ENCODE measurements at regions not wholly inside any gene's neighbourhood (a gene's known extent, or its start where the extent isn't known, plus 50 kb on each side); places are given as distances from the start of the nearest gene placed in this dataset.
A peak's percentile ranks its signal among the peaks of the same experiment; 100 is the strongest.

- no peaks in the 10 kb centered on the region for H3K9me3 Mint-ChIP-seq
- no peak overlapping the region for H3K4me3 Mint-ChIP-seq
- H3K4me1 Mint-ChIP-seq (ENCODE audit: low read depth) = no peaks in the 10 kb centered on the region
- no peak for ATAC-seq
- H3K36me3 Mint-ChIP-seq (ENCODE audit: insufficient read depth) = no peaks in the 10 kb centered on the region
- H3K27me3 Mint-ChIP-seq (ENCODE audit: low read depth) = peaks cover 7% of the 10 kb centered on the region
- DNase-seq = no peak
These were observed 84.6 kb upstream of the DPH6 start for GRCh38 chr15:35630532-35630931.

- H3K4me3 Mint-ChIP-seq = no peak overlapping the region
- no peaks in the 10 kb centered on the region for H3K4me1 Mint-ChIP-seq (ENCODE audit: low read depth)
- H3K27me3 Mint-ChIP-seq (ENCODE audit: low read depth) = peaks cover 7% of the 10 kb centered on the region
- H3K36me3 Mint-ChIP-seq (ENCODE audit: insufficient read depth) = no peaks in the 10 kb centered on the region
- DNase-seq = no peak
- H3K9me3 Mint-ChIP-seq = no peaks in the 10 kb centered on the region
- ATAC-seq = no peak
These were observed 85.0 kb upstream of the DPH6 start for GRCh38 chr15:35630985-35631384.

GRCh38 chr15:35633677-35634076 lies 87.7 kb upstream of the DPH6 start:
- no peaks in the 10 kb centered on the region for H3K36me3 Mint-ChIP-seq (ENCODE audit: insufficient read depth)
- H3K27me3 Mint-ChIP-seq (ENCODE audit: low read depth) = peaks cover 11% of the 10 kb centered on the region
- H3K4me3 Mint-ChIP-seq = no peak overlapping the region
- no peak for DNase-seq
- no peaks in the 10 kb centered on the region for H3K9me3 Mint-ChIP-seq
- H3K4me1 Mint-ChIP-seq (ENCODE audit: low read depth) = no peaks in the 10 kb centered on the region
- no peak for ATAC-seq

- Mint-ChIP-seq H3K9me3 (peaks cover 2% of the 10 kb centered on the region), H3K4me1 (ENCODE audit: low read depth) (no peaks in the 10 kb centered on the region), H3K36me3 (ENCODE audit: insufficient read depth) (no peaks in the 10 kb centered on the region), H3K4me3 (no peak overlapping the region), H3K27me3 (ENCODE audit: low read depth) (no peaks in the 10 kb centered on the region)
- no peak for ATAC-seq
- DNase-seq = no peak
These were observed 100.8 kb upstream of the DPH6 start for GRCh38 chr15:35646790-35647189.

- H3K4me1 Mint-ChIP-seq (ENCODE audit: low read depth) = no peaks in the 10 kb centered on the region
- H3K36me3 Mint-ChIP-seq (ENCODE audit: insufficient read depth) = no peaks in the 10 kb centered on the region
- ATAC-seq (no peak), DNase-seq (no peak)
- H3K27me3 Mint-ChIP-seq (ENCODE audit: low read depth) = no peaks in the 10 kb centered on the region
- H3K4me3 Mint-ChIP-seq = no peak overlapping the region
- no peaks in the 10 kb centered on the region for H3K9me3 Mint-ChIP-seq
These were observed 101.3 kb upstream of the DPH6 start for GRCh38 chr15:35647303-35647702.

- no peak for ATAC-seq
- Mint-ChIP-seq H3K27me3 (ENCODE audit: low read depth) (no peaks in the 10 kb centered on the region), H3K4me1 (ENCODE audit: low read depth) (no peaks in the 10 kb centered on the region), H3K36me3 (ENCODE audit: insufficient read depth) (no peaks in the 10 kb centered on the region), H3K4me3 (no peak overlapping the region), H3K9me3 (no peaks in the 10 kb centered on the region)
- no peak for DNase-seq
These were observed 103.0 kb upstream of the DPH6 start for GRCh38 chr15:35648941-35649340.

GRCh38 chr15:35649575-35649974 lies 103.6 kb upstream of the DPH6 start:
- ATAC-seq (no peak), DNase-seq (no peak)
- H3K4me1 Mint-ChIP-seq (ENCODE audit: low read depth) = no peaks in the 10 kb centered on the region
- no peaks in the 10 kb centered on the region for H3K9me3 Mint-ChIP-seq
- H3K27me3 Mint-ChIP-seq (ENCODE audit: low read depth) = peaks cover 1% of the 10 kb centered on the region
- no peaks in the 10 kb centered on the region for H3K36me3 Mint-ChIP-seq (ENCODE audit: insufficient read depth)
- H3K4me3 Mint-ChIP-seq = no peak overlapping the region

- H3K4me1 Mint-ChIP-seq (ENCODE audit: low read depth) = no peaks in the 10 kb centered on the region
- H3K27me3 Mint-ChIP-seq (ENCODE audit: low read depth) = peaks cover 4% of the 10 kb centered on the region
- no peak for ATAC-seq
- no peaks in the 10 kb centered on the region for H3K36me3 Mint-ChIP-seq (ENCODE audit: insufficient read depth)
- no peak overlapping the region for H3K4me3 Mint-ChIP-seq
- H3K9me3 Mint-ChIP-seq = no peaks in the 10 kb centered on the region
- DNase-seq = no peak
These were observed 108.4 kb upstream of the DPH6 start for GRCh38 chr15:35654332-35654731.

- DNase-seq (no peak), ATAC-seq (peak; percentile 63 to 91)
- Mint-ChIP-seq H3K4me1 (ENCODE audit: low read depth) (no peaks in the 10 kb centered on the region), H3K9me3 (no peaks in the 10 kb centered on the region), H3K27me3 (ENCODE audit: low read depth) (peaks cover 8% of the 10 kb centered on the region), H3K36me3 (ENCODE audit: insufficient read depth) (no peaks in the 10 kb centered on the region), H3K4me3 (no peak overlapping the region)
These were observed 111.8 kb upstream of the DPH6 start for GRCh38 chr15:35657679-35658311.

GRCh38 chr15:35663956-35664355 lies 118.0 kb upstream of the DPH6 start:
- H3K4me3 Mint-ChIP-seq = no peak overlapping the region
- no peak for ATAC-seq

GRCh38 chr15:35665896-35666536 lies 120.1 kb upstream of the DPH6 start:
- DNase-seq (no peak), ATAC-seq (no peak)
- H3K9me3 Mint-ChIP-seq = no peaks in the 10 kb centered on the region
- H3K4me1 Mint-ChIP-seq (ENCODE audit: low read depth) = peaks cover 4% of the 10 kb centered on the region
- H3K36me3 Mint-ChIP-seq (ENCODE audit: insufficient read depth) = no peaks in the 10 kb centered on the region
- no peaks in the 10 kb centered on the region for H3K27me3 Mint-ChIP-seq (ENCODE audit: low read depth)
- no peak overlapping the region for H3K4me3 Mint-ChIP-seq

More at GRCh38 chr15:35663956-35664355, 118.0 kb upstream of the DPH6 start:
- H3K36me3 Mint-ChIP-seq (ENCODE audit: insufficient read depth) = no peaks in the 10 kb centered on the region
- H3K27me3 Mint-ChIP-seq (ENCODE audit: low read depth) = peaks cover 4% of the 10 kb centered on the region
- peaks cover 4% of the 10 kb centered on the region for H3K4me1 Mint-ChIP-seq (ENCODE audit: low read depth)
- H3K9me3 Mint-ChIP-seq = no peaks in the 10 kb centered on the region
- no peak for DNase-seq

GRCh38 chr15:35667908-35668307 lies 121.9 kb upstream of the DPH6 start:
- no peak for DNase-seq
- Mint-ChIP-seq H3K4me3 (no peak overlapping the region), H3K9me3 (no peaks in the 10 kb centered on the region), H3K27me3 (ENCODE audit: low read depth) (no peaks in the 10 kb centered on the region), H3K36me3 (ENCODE audit: insufficient read depth) (no peaks in the 10 kb centered on the region), H3K4me1 (ENCODE audit: low read depth) (peaks cover 8% of the 10 kb centered on the region)
- no peak for ATAC-seq

- H3K9me3 Mint-ChIP-seq = no peaks in the 10 kb centered on the region
- DNase-seq = no peak
- H3K36me3 Mint-ChIP-seq (ENCODE audit: insufficient read depth) = no peaks in the 10 kb centered on the region
- no peaks in the 10 kb centered on the region for H3K27me3 Mint-ChIP-seq (ENCODE audit: low read depth)
- ATAC-seq = no peak
- peaks cover 10% of the 10 kb centered on the region for H3K4me1 Mint-ChIP-seq (ENCODE audit: low read depth)
- no peak overlapping the region for H3K4me3 Mint-ChIP-seq
These were observed 123.1 kb upstream of the DPH6 start for GRCh38 chr15:35669021-35669420.

GRCh38 chr15:35669432-35670045 lies 123.6 kb upstream of the DPH6 start:
- no peak for DNase-seq
- no peaks in the 10 kb centered on the region for H3K9me3 Mint-ChIP-seq
- no peak overlapping the region for H3K4me3 Mint-ChIP-seq
- H3K36me3 Mint-ChIP-seq (ENCODE audit: insufficient read depth) = no peaks in the 10 kb centered on the region
- H3K27me3 Mint-ChIP-seq (ENCODE audit: low read depth) = no peaks in the 10 kb centered on the region
- ATAC-seq = no peak
- H3K4me1 Mint-ChIP-seq (ENCODE audit: low read depth) = peaks cover 10% of the 10 kb centered on the region

- peaks cover 10% of the 10 kb centered on the region for H3K4me1 Mint-ChIP-seq (ENCODE audit: low read depth)
- H3K9me3 Mint-ChIP-seq = no peaks in the 10 kb centered on the region
These were observed 125.2 kb upstream of the DPH6 start for GRCh38 chr15:35671197-35671596.

More at GRCh38 chr15:35671197-35671596, 125.2 kb upstream of the DPH6 start:
- H3K4me3 Mint-ChIP-seq = no peak overlapping the region
- H3K27me3 Mint-ChIP-seq (ENCODE audit: low read depth) = no peaks in the 10 kb centered on the region
- H3K36me3 Mint-ChIP-seq (ENCODE audit: insufficient read depth) = no peaks in the 10 kb centered on the region
- DNase-seq = no peak
- no peak for ATAC-seq

Measured in activated T-cell treated with anti-CD3 and anti-CD28 coated beads, Interleukin-2, amount 50 U/mL, for 4 hours (primary cell).